ENCODE measurements at regions not wholly inside any gene's neighbourhood (a gene's known extent, or its start where the extent isn't known, plus 50 kb on each side); places are given as distances from the start of the nearest gene placed in this dataset.

DNA sequence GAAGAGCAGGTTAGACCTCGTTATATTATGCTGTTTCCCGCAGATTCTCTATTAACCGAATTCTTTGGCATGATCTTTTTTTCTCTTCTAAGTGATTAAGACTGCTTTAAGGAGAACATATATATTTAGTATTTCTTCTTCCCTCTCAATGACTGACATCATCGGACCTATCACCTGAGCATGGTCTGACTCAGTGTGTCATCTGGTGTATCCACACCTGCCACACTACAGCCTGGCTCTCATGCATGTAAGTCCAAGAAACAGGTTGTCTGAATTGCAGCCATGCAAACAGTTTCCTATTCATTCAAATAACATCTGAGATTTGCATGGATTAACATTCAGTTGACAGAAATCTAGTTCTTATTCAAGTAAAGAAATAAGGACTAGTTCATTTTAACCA lies 55.1 kb upstream of the CWC22 start:
- DNase-seq (ENCODE audit: low read depth in 2 of 2): no peak

- no peak for DNase-seq (ENCODE audit: low read depth in 2 of 2)
These were observed 54.4 kb upstream of the CWC22 start for GRCh38 chr2:180061546-180061945.

DNA sequence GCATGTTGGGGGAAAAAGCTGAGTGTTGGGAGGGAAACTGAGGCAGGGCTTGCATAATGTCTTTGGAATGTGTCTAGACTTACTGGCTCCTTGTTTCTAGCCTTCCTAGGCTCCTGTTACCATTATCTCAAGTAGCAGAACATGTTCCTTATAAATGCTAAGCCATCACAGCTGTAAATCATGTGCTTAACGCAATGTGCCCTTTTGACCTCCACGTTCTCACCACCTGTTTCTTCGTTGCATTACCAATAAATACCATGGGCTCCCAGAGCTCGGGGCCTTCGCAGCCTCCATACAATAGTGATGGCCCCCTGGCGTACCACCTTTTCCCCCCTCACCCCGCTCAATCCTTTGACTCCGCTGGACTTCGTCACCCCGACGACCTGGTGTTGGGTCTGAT lies 54.0 kb upstream of the CWC22 start:
- DNase-seq (ENCODE audit: low read depth in 2 of 2): no peak

GRCh38 chr2:180058993-180059392 lies 51.9 kb upstream of the CWC22 start:
- DNase-seq (ENCODE audit: low read depth in 2 of 2): no peak

- DNase-seq (ENCODE audit: low read depth in 2 of 2): no peak
These were observed 50.8 kb upstream of the CWC22 start for GRCh38 chr2:180057706-180058412.
